ENCODE measurements at regions not wholly inside any gene's neighbourhood (a gene's known extent, or its start where the extent isn't known, plus 50 kb on each side); places are given as distances from the start of the nearest gene placed in this dataset.

- TF ChIP-seq POLR2AphosphoS5 (IDR thresholded peaks at IDR 0.05) (no peak), POLR2A (IDR thresholded peaks at IDR 0.05) (no peak), CTCF (IDR thresholded peaks at IDR 0.05) (no peak), EP300 (IDR thresholded peaks at IDR 0.05) (no peak)
- Histone ChIP-seq H3K4me3 (no peak overlapping the region), H3K9me3 (peaks cover 0 to 17% (median 6%) of the 10 kb centered on the region in 4 donors), H3K4me1 (no peaks in the 10 kb centered on the region), H3K27ac (no peak overlapping the region), H3K27me3 (no peaks in the 10 kb centered on the region), H3K36me3 (no peaks in the 10 kb centered on the region)
- no peak for DNase-seq
- WGBS, 5 donors, result 54 to 91% (median 71%) methylated on average over 2 of the region's 2 CpGs
- intact Hi-C loops (cut with DNase I; ENCODE audit: low total_unique reads), result no loop called here
These were observed 1257.1 kb upstream of the GOT2 start for GRCh38 chr16:59991171-59991570.

- H3K9me3 ChIP-seq, result peaks cover 0 to 25% (median 8%) of the 10 kb centered on the region in 4 donors
- no peak for DNase-seq
- no peaks in the 10 kb centered on the region for H3K36me3 ChIP-seq
- no peak overlapping the region for H3K27ac ChIP-seq
- TF ChIP-seq EP300 (IDR thresholded peaks at IDR 0.05), result no peak
- no peak for TF ChIP-seq POLR2A (IDR thresholded peaks at IDR 0.05)
- TF ChIP-seq POLR2AphosphoS5 (IDR thresholded peaks at IDR 0.05), result no peak
- TF ChIP-seq CTCF (IDR thresholded peaks at IDR 0.05), result no peak
- intact Hi-C loops (cut with DNase I; ENCODE audit: low total_unique reads), result no loop called here
- 73 to 90% (median 75%) methylated on average over 1 of the region's 1 CpG for WGBS, 5 donors
- H3K4me1 ChIP-seq, result no peaks in the 10 kb centered on the region
- H3K4me3 ChIP-seq, result no peak overlapping the region
- no peaks in the 10 kb centered on the region for H3K27me3 ChIP-seq
These were observed 1254.5 kb upstream of the GOT2 start for GRCh38 chr16:59988591-59988990.

GRCh38 chr16:59975953-59976352 is 1241.8 kb upstream of the GOT2 start:
- WGBS, 5 donors, result 58 to 79% (median 78%) methylated on average over 3 of the region's 3 CpGs
- H3K9me3 ChIP-seq, result no peaks in the 10 kb centered on the region
- no peaks in the 10 kb centered on the region for H3K36me3 ChIP-seq
- no peak overlapping the region for H3K4me3 ChIP-seq
- DNase-seq, result no peak
- H3K4me1 ChIP-seq, result no peaks in the 10 kb centered on the region
- intact Hi-C loops (cut with DNase I; ENCODE audit: low total_unique reads), result no loop called here
- no peak overlapping the region for H3K27ac ChIP-seq
- no peaks in the 10 kb centered on the region for H3K27me3 ChIP-seq
- TF ChIP-seq CTCF (IDR thresholded peaks at IDR 0.05) (no peak), POLR2A (IDR thresholded peaks at IDR 0.05) (no peak)

GRCh38 chr16:59973966-59974365 is 1239.8 kb upstream of the GOT2 start:
- intact Hi-C loops (cut with DNase I; ENCODE audit: low total_unique reads), result no loop called here
- 85 to 94% (median 91%) methylated on average over 3 of the region's 3 CpGs for WGBS, 5 donors
- no peak overlapping the region for H3K27ac ChIP-seq

More at GRCh38 chr16:59973966-59974365, 1239.8 kb upstream of the GOT2 start:
- DNase-seq, result no peak
- Histone ChIP-seq H3K4me3 (no peak overlapping the region), H3K4me1 (no peaks in the 10 kb centered on the region), H3K9me3 (no peaks in the 10 kb centered on the region), H3K27me3 (no peaks in the 10 kb centered on the region), H3K36me3 (no peaks in the 10 kb centered on the region)
- TF ChIP-seq POLR2A (IDR thresholded peaks at IDR 0.05) (no peak), CTCF (IDR thresholded peaks at IDR 0.05) (no peak), POLR2AphosphoS5 (IDR thresholded peaks at IDR 0.05) (no peak), EP300 (IDR thresholded peaks at IDR 0.05) (no peak)

Measured in stomach (tissue), 8 donors.